GM11168 (cell line): ENCODE measurements at regions not wholly inside any gene's neighbourhood (a gene's known extent, or its start where the extent isn't known, plus 50 kb on each side); places are given as distances from the start of the nearest gene placed in this dataset.

Experiments
- in situ Hi-C: fragments of 300-500 bp; cut with MboI; formaldehyde crosslinking; loops from one replicate; pipeline ENCODE4 v1.12.0; 2022; ENCODE audit warnings: low sequenced_read_pairs; ENCODE audit not compliant: unreplicated experiment

DNA sequence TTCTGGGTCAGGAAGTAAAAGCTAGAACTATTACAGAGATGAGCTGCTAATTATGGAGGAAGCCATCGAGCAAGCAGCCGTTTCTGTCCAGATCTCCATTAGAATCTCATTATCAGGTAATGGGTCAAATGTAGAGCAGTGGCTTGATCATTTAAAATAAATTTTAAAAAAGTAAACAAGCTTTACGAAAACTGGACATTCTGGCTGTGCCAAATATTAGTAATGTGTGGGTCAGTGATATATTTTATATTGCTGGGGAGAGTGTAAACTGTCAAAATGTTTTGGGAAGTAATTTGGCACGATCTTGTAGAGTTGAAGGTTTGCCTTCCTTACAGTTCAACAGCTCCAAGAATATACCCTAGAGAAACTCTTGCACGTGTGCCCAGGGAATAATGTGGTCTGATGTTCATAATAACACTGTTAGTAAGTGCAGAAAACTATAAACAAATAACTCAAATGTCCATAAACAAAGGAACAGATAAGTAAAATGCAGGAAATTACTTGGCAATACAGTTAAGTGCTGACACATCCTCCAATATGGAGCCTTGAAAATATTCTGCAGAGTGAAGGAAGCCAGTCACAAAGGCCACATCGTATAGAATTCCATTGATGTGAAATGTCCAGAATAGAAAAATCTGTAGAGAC is 127.2 kb upstream of the UBL3 start:
- in situ Hi-C loops = no loop called here

DNA sequence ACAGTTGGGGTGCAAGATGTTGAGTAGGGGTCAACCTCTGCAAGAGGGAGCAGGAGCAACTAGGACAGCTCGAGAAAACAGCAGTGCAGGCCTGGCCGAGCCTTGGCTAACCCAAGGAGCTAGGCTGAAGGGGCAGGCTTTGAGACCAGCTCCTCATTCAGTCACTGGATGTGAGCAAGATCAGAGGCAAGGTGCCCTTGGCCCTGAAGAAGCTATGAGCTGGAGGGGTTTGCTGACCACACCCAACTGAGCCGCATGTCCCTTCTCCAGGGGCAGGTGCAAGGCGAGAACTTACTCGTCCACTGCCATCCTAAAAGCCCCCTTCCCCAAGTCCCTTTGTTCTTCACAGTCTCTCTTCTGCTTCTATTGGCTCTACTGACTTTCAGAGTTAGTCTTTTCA is 126.1 kb upstream of the UBL3 start:
- in situ Hi-C loops = no loop called here

DNA sequence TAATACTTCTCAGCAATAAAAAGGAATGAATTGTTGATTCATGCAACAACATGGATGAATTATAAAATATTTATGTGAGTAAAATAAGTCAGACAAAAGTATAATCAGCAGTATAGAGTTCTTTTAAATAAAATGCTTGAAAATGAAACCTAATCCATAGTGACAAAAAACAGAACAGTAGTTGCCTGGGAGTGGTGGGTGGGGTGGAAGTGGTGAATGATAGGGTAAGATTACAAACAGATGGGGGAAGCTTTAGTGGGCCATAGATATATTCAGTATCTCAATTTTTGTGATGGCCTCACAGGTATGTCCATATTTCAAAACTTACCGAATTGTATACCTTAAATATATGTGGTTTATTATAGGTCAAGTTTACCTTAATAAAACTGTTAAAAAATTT is 124.9 kb upstream of the UBL3 start:
- in situ Hi-C loops = no loop called here

DNA sequence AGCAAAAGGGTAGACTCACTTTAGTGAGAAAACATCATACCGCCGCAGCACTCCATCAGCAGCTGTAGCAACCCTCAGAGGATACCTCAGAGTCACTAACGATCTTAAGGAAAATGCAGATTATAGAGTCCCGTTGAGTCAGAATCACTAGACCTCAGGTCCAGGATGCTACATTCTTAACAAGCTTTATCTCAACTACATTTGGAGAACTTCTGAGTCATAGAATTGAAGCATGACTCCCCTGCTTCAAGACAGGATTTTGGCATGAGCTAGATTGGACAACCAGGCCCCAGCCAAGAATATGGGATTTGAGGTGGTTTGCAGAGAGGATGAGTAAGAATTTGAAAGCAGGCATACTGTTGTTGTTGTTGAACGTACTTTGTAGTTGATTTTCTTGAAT is 118.9 kb upstream of the UBL3 start:
- in situ Hi-C loops = no loop called here

DNA sequence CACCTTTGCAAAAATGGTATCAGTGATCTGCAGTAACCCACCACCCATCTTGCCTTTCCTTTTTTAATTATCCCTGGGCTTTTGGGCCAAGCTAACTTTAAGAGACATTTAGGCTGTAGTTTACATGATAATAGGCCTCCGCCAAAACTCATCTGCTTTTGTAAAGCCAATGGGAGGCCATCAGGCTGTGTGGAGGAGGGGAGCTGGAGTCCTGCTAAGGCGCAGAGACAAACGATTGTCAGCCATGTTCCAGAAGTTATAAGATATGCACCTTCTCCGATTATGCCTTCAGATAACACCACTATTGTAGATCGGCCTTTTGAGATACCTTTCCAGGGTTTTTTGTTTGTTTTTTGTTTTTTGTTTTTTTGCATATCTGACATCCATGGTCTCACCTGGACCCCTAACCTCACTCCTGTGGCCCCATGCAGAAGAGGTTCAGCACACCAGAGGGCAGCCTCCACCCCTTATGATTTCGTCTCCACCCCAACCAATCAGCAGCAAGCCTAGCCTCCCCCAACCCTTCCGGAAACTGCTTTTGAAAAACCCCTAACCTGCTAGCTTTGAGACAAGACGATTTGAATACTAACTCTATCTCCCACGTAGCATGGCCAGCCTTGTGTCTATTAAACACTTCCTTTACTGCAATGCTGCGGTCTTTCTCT is 113.9 kb upstream of the UBL3 start:
- in situ Hi-C loops = no loop called here

DNA sequence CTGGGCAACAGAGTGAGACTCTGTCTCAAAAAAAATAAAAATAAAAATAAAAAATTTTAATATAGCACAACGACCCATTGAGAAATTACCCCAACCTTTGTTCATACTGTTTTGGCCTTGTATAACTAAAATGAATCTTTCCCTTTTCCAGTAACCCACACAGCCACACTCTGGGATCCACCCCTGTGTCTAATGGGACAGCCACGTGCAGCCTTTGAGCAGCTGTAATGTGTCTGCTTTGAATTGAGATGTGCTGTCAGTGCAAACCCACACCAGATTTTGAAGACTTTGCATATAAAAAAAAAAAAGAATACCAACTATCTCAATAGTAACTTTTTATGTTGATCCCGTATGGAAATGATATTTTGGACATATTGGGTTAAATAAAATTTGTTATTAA is 112.7 kb upstream of the UBL3 start:
- in situ Hi-C loops = no loop called here

DNA sequence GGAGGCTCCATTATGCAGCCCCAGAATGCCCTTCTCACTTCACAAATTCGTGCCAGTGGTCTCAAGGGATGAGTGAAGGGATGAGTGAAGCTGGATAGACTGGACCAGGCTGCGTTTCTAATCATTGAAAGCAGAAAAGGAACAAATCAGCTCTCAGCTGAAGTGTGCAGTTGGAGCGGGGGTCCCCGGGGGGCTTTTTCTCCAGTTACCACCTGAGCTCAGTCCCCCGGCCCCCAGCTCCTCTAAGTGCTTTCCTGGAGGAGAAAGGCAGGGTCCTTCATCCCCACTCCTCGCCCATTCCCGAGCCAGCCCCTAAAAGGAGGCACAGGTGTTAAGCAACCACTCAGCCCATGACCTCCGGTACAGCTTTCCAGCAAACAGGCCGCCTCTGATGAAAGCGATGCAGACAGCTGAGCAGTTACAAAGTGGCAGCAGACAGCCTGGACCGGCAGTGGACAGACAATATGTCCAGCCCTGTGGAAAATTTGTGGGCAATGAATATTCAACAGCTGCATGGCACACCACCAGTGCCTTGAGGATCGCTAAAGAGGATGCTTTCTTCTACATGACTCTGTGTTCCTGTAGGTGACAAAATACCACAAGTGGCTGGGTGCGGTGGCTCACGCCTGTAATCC is 110.7 kb upstream of the UBL3 start:
- in situ Hi-C loops = no loop called here

DNA sequence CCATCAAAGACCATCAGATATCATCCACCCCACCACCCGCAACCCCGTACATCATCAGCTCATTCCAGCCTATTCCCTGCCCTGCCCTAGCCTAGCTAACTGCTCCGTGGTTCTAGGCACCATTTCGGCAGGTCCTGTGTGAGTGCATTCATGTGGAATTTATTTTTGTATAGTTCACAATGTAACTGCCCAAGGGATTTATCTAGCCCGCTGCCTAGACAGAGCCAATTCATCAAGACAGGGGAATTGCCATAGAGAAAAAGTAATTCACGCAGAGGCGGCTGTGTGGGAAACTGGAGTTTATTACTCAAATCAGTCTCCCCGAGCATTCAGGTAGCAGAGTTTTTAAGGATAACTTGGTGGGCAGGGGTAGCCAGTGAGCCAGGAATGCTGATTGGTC is 109.2 kb upstream of the UBL3 start:
- in situ Hi-C loops = no loop called here

DNA sequence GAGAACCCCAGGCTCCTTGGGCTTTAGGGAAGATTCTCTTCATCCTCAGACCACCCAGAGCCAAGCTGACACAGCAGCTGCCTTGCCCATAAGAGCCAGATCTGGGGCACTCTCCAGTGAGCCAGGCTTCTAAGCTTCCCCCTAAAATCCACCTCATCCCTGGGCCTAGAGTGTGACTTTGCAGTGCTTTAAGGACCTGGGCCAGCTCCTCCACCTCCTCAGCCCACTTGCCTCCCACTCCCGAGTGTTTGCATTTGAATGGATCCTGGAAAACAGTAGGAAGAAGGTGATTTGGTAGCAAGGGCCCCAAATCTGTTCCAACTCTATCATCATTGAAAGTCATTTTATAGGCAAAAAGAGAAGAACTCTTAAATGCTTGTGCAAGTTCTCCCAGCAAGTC is 108.7 kb upstream of the UBL3 start:
- in situ Hi-C loops = no loop called here

DNA sequence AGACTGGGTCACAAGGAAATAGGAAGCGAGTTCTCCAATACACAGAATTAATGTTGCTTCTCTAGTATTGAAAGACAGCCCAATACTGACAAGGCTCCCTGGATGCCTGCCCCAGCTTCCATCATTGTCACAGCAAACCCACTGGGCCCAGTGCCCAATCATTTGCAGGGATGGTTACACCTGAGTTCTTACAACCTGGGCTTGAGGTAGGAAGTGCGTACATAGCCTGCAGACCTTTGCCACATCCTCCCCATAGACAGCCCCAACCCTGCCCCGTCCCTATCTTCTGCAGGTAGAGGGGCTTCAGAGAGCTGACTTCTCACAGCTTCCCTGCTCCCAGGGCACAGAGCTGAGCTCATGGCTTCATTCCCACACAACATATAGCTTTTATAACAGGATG is 108.1 kb upstream of the UBL3 start:
- in situ Hi-C loops = no loop called here

DNA sequence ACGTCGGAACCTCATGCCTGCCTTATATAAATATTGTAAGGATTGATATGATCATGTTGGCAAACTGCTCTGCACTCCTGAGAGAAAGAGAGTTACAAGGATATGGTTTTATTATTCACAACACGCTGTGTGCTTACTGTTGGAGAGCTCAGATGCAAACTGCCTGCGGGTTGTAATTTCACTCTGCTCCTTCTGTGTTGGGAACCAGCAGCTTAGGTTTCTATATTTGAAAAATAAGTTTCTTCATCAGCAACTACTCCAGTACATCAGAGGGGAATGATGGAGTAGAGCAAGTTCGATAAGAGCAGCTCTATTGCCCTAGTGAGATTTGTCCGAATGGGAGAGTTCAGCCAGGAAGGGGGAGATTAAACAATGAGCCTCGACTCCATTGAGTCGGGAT is 106.9 kb upstream of the UBL3 start:
- in situ Hi-C loops = no loop called here

DNA sequence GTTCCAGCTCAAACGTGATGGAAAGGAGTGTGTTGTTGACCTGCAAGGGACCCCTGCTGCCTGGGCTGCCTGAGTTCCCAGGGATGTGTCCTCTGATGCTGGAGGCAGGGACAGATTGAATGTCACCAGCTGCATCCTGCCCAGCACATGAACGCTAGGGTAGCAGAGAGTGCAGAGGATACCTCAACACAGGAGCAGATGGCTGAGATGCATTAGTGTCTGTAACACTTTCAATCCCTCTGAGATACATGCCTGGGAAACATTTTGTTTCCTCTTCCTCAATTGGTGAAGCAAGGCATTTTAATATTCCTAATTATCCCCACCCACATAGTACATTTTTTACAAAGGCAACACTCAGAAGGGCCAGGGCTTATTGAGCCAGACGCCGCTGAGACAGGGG is 106.4 kb upstream of the UBL3 start:
- in situ Hi-C loops = no loop called here

DNA sequence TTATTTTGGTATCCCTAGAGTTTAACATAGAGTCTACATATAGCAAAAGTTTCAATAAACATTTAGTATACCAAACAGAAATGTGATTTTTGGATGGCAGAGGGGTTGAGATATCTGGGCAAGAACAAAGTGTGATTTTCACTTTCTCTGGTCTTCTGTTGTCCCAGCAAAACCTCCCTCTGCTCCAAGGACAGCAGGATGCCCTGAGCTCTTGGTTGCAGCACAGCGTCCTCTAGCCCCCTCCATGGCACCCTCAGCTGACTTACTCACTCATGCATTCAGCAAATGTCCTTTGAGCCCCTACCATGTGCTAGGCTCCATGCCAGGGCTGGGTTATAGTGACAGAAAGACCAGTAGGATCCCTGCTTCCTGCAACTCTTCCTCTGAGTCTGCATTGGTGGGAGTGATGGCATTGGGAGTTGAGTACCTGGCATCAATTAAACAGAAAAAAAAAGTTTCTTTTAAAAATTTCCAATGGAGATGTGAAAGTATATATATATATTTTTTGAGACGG is 104.8 kb upstream of the UBL3 start:
- in situ Hi-C loops = no loop called here

DNA sequence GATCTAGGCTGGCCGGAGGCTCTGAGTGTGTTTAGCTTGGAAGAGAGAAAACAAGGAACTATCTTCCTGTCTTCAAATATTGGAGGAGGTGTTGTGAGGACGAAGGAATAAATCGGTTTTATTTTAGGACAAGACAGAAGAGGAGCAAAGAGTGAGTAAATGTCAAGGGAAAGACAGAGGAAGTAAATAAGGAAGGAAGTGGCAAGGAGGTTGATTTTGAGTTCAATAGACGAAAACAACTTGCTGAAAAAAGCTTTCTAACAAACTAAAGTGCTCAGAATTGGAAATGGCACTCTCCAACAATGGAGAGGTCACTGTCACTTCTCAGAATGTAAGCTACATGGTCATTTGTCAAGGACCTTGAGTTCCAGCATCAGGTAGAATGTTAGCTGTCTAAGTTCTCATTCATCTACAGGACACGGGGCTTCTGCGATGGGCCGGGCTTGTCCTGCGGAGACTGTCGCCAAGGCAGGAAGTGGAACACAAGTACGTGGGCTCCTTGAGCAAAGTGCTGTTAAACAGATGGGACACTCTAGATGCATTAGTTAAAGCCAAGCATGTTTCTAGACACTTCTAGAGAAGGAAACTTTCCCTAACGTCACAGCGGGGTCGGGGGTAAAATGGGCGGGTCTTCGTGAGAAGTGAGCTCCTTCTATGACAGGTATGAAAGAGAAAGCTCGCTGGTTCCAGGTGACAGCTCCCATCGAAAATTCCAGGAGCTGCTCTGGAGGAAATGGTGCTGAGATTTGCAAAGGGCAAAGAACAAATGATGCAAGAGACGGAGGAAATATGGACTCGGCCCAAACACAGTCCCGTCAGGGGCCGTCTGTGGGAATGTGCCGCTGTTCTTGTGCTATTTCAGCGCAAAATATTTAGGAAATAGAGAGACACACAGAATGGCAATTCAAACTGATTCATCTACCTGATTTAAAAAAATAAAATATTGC is 103.9 kb upstream of the UBL3 start:
- in situ Hi-C loops = no loop called here

DNA sequence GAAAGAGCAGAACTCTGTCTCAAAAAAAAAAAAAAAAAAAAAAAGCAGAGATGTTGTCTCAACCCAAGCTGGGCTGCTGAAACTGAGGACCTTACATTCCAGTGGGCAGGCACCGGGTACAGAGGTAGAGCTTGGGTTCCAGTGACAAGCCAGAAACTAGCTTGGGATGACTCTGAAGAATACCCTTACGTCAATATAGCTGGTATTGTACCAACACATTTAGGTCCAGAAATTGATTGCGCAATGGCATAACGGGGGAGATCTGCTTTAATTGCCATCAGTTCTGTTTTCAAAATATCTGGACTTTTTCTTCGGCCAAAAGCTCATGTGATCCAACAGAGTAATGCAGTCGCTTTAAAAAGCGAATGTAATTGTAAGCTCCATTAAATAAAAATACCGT is 103.1 kb upstream of the UBL3 start:
- in situ Hi-C loops = no loop called here

DNA sequence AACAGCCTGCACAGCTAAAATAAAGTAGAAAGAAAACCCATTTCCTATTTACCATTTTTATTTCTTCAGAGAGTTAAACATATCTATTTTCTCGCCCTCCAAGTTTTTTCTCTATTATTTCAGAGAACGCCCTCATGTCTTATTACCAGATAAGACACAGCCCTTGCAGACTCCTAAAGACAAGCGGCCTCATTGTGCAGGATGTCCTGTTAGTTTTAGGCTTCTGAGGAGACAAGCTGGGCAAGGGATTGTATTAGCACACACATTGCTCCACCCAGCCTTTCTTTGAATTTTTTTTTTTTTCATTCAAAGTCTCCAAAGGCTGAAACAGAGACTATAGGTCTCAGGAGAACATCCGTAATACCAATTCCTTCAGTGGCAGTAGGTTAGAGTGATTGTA is 101.8 kb upstream of the UBL3 start:
- in situ Hi-C loops = no loop called here

DNA sequence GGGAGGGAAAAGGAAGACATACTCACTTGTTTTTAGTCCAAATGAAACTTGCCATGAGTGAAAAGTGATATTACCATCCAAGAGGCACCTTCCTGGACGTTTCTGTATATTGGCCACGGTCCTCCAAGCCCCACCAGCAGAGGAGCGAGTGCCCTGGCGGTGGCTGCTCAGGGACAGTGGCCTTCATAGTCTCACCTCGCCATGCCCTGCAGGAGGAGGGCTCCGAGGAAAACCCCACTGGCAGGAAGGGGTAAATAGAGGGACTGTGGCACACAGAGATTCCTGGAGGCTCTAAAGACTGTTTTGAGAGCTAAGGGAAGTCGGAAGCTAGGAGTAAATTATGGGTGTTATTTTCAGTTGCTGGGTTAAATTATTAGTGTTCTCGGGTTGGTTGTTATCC is 98.4 kb upstream of the UBL3 start:
- in situ Hi-C loops = no loop called here

DNA sequence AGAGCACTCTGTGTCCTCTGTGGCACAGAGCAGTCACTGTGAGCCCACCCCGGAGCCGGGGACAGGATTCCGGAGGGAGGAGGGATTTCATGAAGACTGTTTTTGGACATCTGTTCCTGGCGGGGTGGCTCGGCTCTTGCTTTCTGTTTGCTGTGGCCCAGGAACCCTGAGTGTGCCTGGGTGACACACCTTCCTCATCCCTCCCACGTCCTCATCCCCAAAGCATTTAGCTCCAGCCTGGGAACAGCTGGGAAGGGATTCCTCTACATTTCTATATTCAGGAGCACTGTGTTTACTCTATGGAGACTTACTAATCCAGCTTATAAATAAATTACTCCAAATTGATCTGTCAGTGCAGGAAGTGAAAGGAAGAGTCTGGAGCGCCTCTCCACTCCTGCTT is 97.8 kb upstream of the UBL3 start:
- in situ Hi-C loops = no loop called here

DNA sequence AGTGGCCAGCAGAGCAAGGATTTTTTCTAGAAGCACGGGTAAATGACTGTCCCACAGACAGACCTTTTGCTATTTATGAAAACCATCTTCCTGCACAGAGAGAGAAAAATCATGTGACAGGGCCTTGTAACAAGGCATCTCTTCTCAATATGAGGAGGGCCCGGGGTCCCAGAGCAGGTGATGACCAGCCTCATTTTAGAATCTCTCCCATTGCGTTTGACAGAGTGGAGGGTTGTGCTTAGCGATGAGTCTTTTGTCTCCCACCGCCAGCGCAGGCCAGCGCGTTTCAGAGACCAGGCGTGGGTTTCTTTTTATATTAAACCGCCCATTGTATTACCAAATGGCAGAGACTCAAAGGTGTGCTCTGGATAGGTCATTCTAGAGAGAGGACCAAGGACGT is 97.4 kb upstream of the UBL3 start:
- in situ Hi-C loops = no loop called here

DNA sequence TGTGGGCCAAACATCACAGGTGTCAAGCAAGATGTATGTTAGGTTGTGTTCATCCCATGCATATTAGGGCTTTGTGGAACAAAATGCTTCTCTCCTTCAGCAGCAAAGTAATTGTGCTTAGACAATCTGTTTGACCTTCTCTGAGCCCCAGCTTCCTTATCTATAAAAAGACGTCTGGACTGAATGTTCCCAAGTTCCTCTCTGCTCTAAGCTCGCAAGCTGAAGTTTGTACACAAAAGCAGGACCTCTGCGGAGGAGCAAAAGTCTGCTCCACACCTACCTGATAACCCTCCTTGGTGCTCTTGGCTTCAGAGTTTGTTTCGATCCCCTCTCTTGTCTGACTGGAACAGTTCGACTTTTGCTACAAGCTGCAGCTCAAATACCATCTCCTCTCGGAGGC is 95.7 kb upstream of the UBL3 start:
- in situ Hi-C loops = no loop called here

DNA sequence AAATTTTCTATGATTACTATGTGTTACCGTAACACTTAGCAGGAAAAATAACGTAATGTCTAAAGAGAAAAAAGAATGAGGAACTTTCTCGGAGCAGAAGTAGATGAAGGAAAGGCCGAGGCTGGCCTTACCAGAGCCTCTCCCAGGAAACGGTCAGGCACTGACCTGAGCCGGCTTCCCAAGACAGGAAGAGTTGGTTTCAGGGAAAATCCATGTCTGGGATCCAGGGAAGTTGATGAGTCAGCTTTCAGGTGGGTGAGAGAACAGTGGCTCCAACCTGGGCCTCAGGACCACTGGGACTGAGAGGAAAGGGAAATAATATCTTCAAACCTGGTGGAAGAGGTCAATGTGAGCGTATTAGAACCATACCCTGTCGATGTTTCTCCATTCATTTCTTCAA is 93.3 kb upstream of the UBL3 start:
- in situ Hi-C loops = no loop called here
